ENCODE measurements at regions not wholly inside any gene's neighbourhood (a gene's known extent, or its start where the extent isn't known, plus 50 kb on each side); places are given as distances from the start of the nearest gene placed in this dataset.

DNA sequence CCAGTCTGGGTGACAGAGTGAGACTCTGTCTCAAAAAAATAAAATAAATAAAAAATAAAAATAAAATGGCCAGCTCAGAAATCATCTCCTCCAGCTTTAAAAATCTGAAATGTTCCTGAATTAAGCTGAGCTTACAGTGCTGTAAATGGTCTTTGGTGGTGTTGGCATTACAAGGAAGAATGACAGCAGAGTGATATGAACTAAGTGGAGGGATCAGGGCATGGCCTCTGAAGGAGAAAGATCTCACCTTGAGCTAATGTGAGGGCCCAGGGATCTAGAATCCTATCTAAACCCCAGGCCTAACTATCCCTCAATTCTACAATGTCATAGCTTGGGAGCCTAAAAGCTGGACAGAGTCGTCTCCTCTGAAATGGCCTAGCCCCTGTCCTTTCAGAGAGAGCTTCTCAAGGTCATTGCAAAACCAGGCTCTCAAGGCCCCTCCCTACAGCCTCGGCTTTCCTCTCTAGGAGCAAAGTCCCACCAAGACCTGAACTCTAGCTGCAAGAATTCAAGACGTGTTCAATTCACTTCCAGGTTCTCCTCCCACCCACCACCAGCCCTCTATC is 345.4 kb downstream of the BUD13 start (continued):
- TF ChIP-seq, protein P1, sequence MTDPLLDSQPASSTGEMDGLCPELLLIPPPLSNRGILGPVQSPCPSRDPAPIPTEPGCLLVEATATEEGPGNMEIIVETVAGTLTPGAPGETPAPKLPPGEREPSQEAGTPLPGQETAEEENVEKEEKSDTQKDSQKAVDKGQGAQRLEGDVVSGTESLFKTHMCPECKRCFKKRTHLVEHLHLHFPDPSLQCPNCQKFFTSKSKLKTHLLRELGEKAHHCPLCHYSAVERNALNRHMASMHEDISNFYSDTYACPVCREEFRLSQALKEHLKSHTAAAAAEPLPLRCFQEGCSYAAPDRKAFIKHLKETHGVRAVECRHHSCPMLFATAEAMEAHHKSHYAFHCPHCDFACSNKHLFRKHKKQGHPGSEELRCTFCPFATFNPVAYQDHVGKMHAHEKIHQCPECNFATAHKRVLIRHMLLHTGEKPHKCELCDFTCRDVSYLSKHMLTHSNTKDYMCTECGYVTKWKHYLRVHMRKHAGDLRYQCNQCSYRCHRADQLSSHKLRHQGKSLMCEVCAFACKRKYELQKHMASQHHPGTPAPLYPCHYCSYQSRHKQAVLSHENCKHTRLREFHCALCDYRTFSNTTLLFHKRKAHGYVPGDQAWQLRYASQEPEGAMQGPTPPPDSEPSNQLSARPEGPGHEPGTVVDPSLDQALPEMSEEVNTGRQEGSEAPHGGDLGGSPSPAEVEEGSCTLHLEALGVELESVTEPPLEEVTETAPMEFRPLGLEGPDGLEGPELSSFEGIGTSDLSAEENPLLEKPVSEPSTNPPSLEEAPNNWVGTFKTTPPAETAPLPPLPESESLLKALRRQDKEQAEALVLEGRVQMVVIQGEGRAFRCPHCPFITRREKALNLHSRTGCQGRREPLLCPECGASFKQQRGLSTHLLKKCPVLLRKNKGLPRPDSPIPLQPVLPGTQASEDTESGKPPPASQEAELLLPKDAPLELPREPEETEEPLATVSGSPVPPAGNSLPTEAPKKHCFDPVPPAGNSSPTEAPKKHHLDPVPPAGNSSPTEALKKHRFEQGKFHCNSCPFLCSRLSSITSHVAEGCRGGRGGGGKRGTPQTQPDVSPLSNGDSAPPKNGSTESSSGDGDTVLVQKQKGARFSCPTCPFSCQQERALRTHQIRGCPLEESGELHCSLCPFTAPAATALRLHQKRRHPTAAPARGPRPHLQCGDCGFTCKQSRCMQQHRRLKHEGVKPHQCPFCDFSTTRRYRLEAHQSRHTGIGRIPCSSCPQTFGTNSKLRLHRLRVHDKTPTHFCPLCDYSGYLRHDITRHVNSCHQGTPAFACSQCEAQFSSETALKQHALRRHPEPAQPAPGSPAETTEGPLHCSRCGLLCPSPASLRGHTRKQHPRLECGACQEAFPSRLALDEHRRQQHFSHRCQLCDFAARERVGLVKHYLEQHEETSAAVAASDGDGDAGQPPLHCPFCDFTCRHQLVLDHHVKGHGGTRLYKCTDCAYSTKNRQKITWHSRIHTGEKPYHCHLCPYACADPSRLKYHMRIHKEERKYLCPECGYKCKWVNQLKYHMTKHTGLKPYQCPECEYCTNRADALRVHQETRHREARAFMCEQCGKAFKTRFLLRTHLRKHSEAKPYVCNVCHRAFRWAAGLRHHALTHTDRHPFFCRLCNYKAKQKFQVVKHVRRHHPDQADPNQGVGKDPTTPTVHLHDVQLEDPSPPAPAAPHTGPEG (CRISPR knock-in tag; IDR thresholded peaks at IDR 0.05), result no peak
- TF ChIP-seq KAT7 (CRISPR knock-in tag; IDR thresholded peaks at IDR 0.05; ENCODE audit: borderline replicate concordance), result 0 out of 2 replicates have a peak, but pooled peaks have one; percentile 36
- TF ChIP-seq ZC3H4 (CRISPR knock-in tag; IDR thresholded peaks at IDR 0.05; ENCODE audit: borderline replicate concordance), result peak; percentile 43; the same call in 1 of the 2 replicates
- TF ChIP-seq ZNF749 (CRISPR knock-in tag; IDR thresholded peaks at IDR 0.05; ENCODE audit: borderline replicate concordance), result 0 out of 2 replicates have a peak, but pooled peaks have one; percentile 13
- TF ChIP-seq ZNF639 (CRISPR knock-in tag; conservative IDR thresholded peaks at IDR 0.05), result 0 out of 2 replicates have a peak, but pooled peaks have one; percentile 24
- TF ChIP-seq, protein P2, sequence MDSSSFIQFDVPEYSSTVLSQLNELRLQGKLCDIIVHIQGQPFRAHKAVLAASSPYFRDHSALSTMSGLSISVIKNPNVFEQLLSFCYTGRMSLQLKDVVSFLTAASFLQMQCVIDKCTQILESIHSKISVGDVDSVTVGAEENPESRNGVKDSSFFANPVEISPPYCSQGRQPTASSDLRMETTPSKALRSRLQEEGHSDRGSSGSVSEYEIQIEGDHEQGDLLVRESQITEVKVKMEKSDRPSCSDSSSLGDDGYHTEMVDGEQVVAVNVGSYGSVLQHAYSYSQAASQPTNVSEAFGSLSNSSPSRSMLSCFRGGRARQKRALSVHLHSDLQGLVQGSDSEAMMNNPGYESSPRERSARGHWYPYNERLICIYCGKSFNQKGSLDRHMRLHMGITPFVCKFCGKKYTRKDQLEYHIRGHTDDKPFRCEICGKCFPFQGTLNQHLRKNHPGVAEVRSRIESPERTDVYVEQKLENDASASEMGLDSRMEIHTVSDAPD (CRISPR knock-in tag; IDR thresholded peaks at IDR 0.05), result peak; percentile 38; the same call in 1 of the 2 replicates
- TF ChIP-seq ETV6 (CRISPR knock-in tag; conservative IDR thresholded peaks at IDR 0.05), result no peak
- TF ChIP-seq ZBTB39 (CRISPR knock-in tag; IDR thresholded peaks at IDR 0.05), result no peak
- TF ChIP-seq, protein P3, sequence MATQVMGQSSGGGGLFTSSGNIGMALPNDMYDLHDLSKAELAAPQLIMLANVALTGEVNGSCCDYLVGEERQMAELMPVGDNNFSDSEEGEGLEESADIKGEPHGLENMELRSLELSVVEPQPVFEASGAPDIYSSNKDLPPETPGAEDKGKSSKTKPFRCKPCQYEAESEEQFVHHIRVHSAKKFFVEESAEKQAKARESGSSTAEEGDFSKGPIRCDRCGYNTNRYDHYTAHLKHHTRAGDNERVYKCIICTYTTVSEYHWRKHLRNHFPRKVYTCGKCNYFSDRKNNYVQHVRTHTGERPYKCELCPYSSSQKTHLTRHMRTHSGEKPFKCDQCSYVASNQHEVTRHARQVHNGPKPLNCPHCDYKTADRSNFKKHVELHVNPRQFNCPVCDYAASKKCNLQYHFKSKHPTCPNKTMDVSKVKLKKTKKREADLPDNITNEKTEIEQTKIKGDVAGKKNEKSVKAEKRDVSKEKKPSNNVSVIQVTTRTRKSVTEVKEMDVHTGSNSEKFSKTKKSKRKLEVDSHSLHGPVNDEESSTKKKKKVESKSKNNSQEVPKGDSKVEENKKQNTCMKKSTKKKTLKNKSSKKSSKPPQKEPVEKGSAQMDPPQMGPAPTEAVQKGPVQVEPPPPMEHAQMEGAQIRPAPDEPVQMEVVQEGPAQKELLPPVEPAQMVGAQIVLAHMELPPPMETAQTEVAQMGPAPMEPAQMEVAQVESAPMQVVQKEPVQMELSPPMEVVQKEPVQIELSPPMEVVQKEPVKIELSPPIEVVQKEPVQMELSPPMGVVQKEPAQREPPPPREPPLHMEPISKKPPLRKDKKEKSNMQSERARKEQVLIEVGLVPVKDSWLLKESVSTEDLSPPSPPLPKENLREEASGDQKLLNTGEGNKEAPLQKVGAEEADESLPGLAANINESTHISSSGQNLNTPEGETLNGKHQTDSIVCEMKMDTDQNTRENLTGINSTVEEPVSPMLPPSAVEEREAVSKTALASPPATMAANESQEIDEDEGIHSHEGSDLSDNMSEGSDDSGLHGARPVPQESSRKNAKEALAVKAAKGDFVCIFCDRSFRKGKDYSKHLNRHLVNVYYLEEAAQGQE (IDR thresholded peaks at IDR 0.05; ENCODE audit: borderline replicate concordance in 1 of 2, low read depth in 1 of 2, low read length in 2 of 2), result peak in 1 of 2 experiments; percentile 27; a peak in 1 of 4 replicates
- peak in 1 of 2 experiments; percentile 31; a peak in 1 of 4 replicates for TF ChIP-seq POLR2A (IDR thresholded peaks at IDR 0.05; ENCODE audit: insufficient read depth in 1 of 2, low read depth in 2 of 2, low read length in 2 of 2)
- peak; percentile 74 for TF ChIP-seq RBFOX2 (IDR thresholded peaks at IDR 0.05; ENCODE audit: low read depth, low read length)
- TF ChIP-seq ZFX (CRISPR knock-in tag; IDR thresholded peaks at IDR 0.05; ENCODE audit: low read depth), result peak; percentile 40; the same call in 1 of the 2 replicates
- TF ChIP-seq BRD4 (CRISPR knock-in tag; IDR thresholded peaks at IDR 0.05), result 0 out of 2 replicates have a peak, but pooled peaks have one; percentile 44
- no peak for TF ChIP-seq NFRKB (IDR thresholded peaks at IDR 0.05)
- peak; percentile 14; the same call in 1 of the 2 replicates for TF ChIP-seq ERF (CRISPR knock-in tag; IDR thresholded peaks at IDR 0.05)

Measured in HepG2 (cell line).